Heart left ventricle (tissue), 16 donors: ENCODE measurements at regions not wholly inside any gene's neighbourhood (a gene's known extent, or its start where the extent isn't known, plus 50 kb on each side); places are given as distances from the start of the nearest gene placed in this dataset.

ENCODE experiments used
- ATAC-seq, 4 donors: fragments of 200-7000 bp; cut with Tn5 transposase; one replicate each; pipeline ENCODE4 v1.9.1; 2020 to 2022; ENCODE audit warnings: moderate library complexity in 4 of 4, mild to moderate bottlenecking in 3 of 4, moderate number of reproducible peaks in 1 of 4
- DNase-seq, 5 donors: peaks; one replicate each; pipeline ENCODE4 v3.0.0-alpha.2; 2020
- H3K27ac ChIP-seq, 12 donors: fragments of 200-600 bp; sonication (generic) in 4 of 12; one replicate each; pipeline versions ENCODE4 v1.5.0 to v1.8.0; 2016 to 2022; ENCODE audit warnings: mild to moderate bottlenecking in 2 of 12
- H3K27me3 ChIP-seq, 9 donors: fragments of 200-600 bp; sonication (generic) in 2 of 9; one replicate each; pipeline versions ENCODE4 v1.5.1 to v1.8.0; 2016 to 2022; ENCODE audit warnings: mild to moderate bottlenecking in 3 of 9
- H3K36me3 ChIP-seq, 9 donors: fragments of 200-600 bp; sonication (generic) in 2 of 9; one replicate each; pipeline versions ENCODE4 v1.5.0 to v1.8.0; 2018 to 2022; ENCODE audit warnings: mild to moderate bottlenecking in 2 of 9
- H3K4me1 ChIP-seq, 12 donors: fragments of 200-600 bp; sonication (generic) in 4 of 12; one replicate each; pipeline versions ENCODE4 v1.5.0 to v1.8.0; 2016 to 2022; ENCODE audit warnings: mild to moderate bottlenecking in 3 of 12
- H3K4me3 ChIP-seq, 12 donors: fragments of 200-600 bp; sonication (generic) in 4 of 12; one replicate each; pipeline versions ENCODE4 v1.5.0 to v1.8.0; 2017 to 2022; ENCODE audit warnings: mild to moderate bottlenecking in 9 of 12, moderate library complexity in 4 of 12
- H3K9me3 ChIP-seq, 12 donors: fragments of 200-600 bp; sonication (generic) in 4 of 12; one replicate each; pipeline versions ENCODE4 v1.5.0 to v1.8.0; 2016 to 2022; ENCODE audit warnings: mild to moderate bottlenecking in 1 of 12
- CTCF ChIP-seq, 12 donors: fragments of 200-600 bp; sonication (generic) in 4 of 12; IDR thresholded peaks; one replicate each; pipeline versions ENCODE4 v1.5.0 to v1.8.0; 2018 to 2022; ENCODE audit warnings: antibody characterized with exemption in 12 of 12, mild to moderate bottlenecking in 5 of 12
- POLR2A ChIP-seq, 2 donors: fragments of 450-650 bp; IDR thresholded peaks; one replicate each; pipeline ENCODE4 v1.6.1; 2017; ENCODE audit warnings: antibody characterized with exemption in 2 of 2, mild to moderate bottlenecking in 2 of 2, moderate library complexity in 2 of 2
- WGBS, 4 donors: extraction: QIAGEN DNeasy Blood & Tissue Kit in 2 of 4; methylation state at CpG; one replicate each; pipeline versions ENCODE4 v1.1.5 to v1.1.7; 2013 to 2018; 5-methylcytosine and 5-hydroxymethylcytosine counted together
- intact Hi-C, 10 donors: fragments of 100-400 bp; cut with DNase I; formaldehyde crosslinking; loops; one replicate each; pipeline versions ENCODE4 v1.11.1 to v1.14.2; 2022
- donor health status: ischemic (EF 13 %, LVEDD 7.1; RV severe dilation, severe dysfunction).
- donor health status: healthy with polysubstance abuse.
- donor health status: DM: no; HTN: yes; CAD: no.
- donor health status: DM: no; HTN: no; CAD: no.
- donor health status: ischemic (EF 25% LVEDD 6.9; RV normal size, moderate dysfunction).
- donor health status: ischemic (EF 25% LVEDD 5.7; RV mildly dilated, moderate dysfunction).
- donor health status: healthy.
- donor health status: DM: yes; HTN: yes; CAD: no.
- donor health status: ischemic (EF 35%, LVEDD 5.7; RV mildly dilated, moderate dysfunction).
- donor health status: nonischemic (EF 11% LVEDD 7.7; RV severe dilation, severe dysfunction).
- donor health status: DM: yes; HTN: yes; CAD: no.
- donor health status: PGD.
- donor health status: ischemic (EF 29% LVEDD 5.4; RV normal size, mild dysfunction).
- donor health status: nonischemic (EF 23%, LVEDD 6.1; RV moderate dilation, normal function).

GRCh38 chr20:56987986-56988385, 278.5 kb downstream of the BMP7 start:
- no peak overlapping the region for H3K4me3 ChIP-seq
- H3K4me1 ChIP-seq, result no peaks in the 10 kb centered on the region
- peaks cover 0 to 36% (median 23%) of the 10 kb centered on the region in 12 donors for H3K9me3 ChIP-seq
- intact Hi-C loops, result no loop called here
- 28 to 36% (median 29%) methylated on average over 16 of the region's 16 CpGs for WGBS, 4 donors
- TF ChIP-seq CTCF (IDR thresholded peaks at IDR 0.05), result no peak
- TF ChIP-seq POLR2A (IDR thresholded peaks at IDR 0.05), result no peak
- no peak overlapping the region for H3K27ac ChIP-seq
- ATAC-seq, result peak in 1 of 4 donors; percentile 20
- no peak for DNase-seq
- peaks cover 0 to 21% (median 4%) of the 10 kb centered on the region in 9 donors for H3K27me3 ChIP-seq
- H3K36me3 ChIP-seq, result no peaks in the 10 kb centered on the region

GRCh38 chr20:56988446-56988845, 278.0 kb downstream of the BMP7 start:
- Histone ChIP-seq H3K9me3 (peaks cover 0 to 35% (median 23%) of the 10 kb centered on the region in 12 donors), H3K4me3 (no peak overlapping the region), H3K27me3 (peaks cover 0 to 21% (median 4%) of the 10 kb centered on the region in 9 donors), H3K4me1 (no peaks in the 10 kb centered on the region), H3K27ac (no peak overlapping the region), H3K36me3 (no peaks in the 10 kb centered on the region)
- no peak for DNase-seq
- no peak for ATAC-seq
- 38 to 54% (median 43%) methylated on average over 8 of the region's 8 CpGs for WGBS, 4 donors
- TF ChIP-seq POLR2A (IDR thresholded peaks at IDR 0.05) (no peak), CTCF (IDR thresholded peaks at IDR 0.05) (no peak)
- intact Hi-C loops, result no loop called here

GRCh38 chr20:56989516-56989915, 276.9 kb downstream of the BMP7 start:
- Histone ChIP-seq H3K27ac (no peak overlapping the region), H3K4me3 (no peak overlapping the region), H3K36me3 (no peaks in the 10 kb centered on the region), H3K27me3 (peaks cover 0 to 21% (median 4%) of the 10 kb centered on the region in 9 donors), H3K9me3 (peaks cover 0 to 26% (median 19%) of the 10 kb centered on the region in 12 donors), H3K4me1 (no peaks in the 10 kb centered on the region)
- intact Hi-C loops, result no loop called here
- 73 to 92% (median 89%) methylated on average over 3 of the region's 3 CpGs for WGBS, 4 donors
- DNase-seq, result no peak
- TF ChIP-seq CTCF (IDR thresholded peaks at IDR 0.05) (no peak), POLR2A (IDR thresholded peaks at IDR 0.05) (no peak)
- no peak for ATAC-seq

GRCh38 chr20:56993020-56993559, 273.4 kb downstream of the BMP7 start:
- TF ChIP-seq POLR2A (IDR thresholded peaks at IDR 0.05) (no peak), CTCF (IDR thresholded peaks at IDR 0.05) (no peak)
- WGBS, 4 donors, result 79 to 87% (median 81%) methylated on average over 3 of the region's 3 CpGs

More at GRCh38 chr20:56993020-56993559, 273.4 kb downstream of the BMP7 start:
- no peak overlapping the region for H3K27ac ChIP-seq
- no peaks in the 10 kb centered on the region for H3K4me1 ChIP-seq
- ATAC-seq (no peak), DNase-seq (no peak)
- peaks cover 0 to 28% (median 5%) of the 10 kb centered on the region in 9 donors for H3K27me3 ChIP-seq
- H3K4me3 ChIP-seq, result no peak overlapping the region
- H3K9me3 ChIP-seq, result peaks cover 0 to 4% (median under 1%) of the 10 kb centered on the region in 12 donors
- intact Hi-C loops, result no loop called here
- H3K36me3 ChIP-seq, result no peaks in the 10 kb centered on the region
